NCI-H146 treated with DMSO at 0.1 percent for 48 hours (cell line): ENCODE measurements at regions not wholly inside any gene's neighbourhood (a gene's known extent, or its start where the extent isn't known, plus 50 kb on each side); places are given as distances from the start of the nearest gene placed in this dataset.

ENCODE experiments used
- DNase-seq: peaks from one replicate; lab custom pipeline; 2025; ENCODE audit not compliant: unreplicated experiment; lab: John Stamatoyannopoulos, UW

GRCh38 chr11:29782447-29782846 is 234.4 kb downstream of the KCNA4 start:
- DNase-seq = no peak

- DNase-seq = no peak
Observed at GRCh38 chr11:29781268-29781667, 235.6 kb downstream of the KCNA4 start.

GRCh38 chr11:29780756-29781155 is 236.1 kb downstream of the KCNA4 start:
- DNase-seq = no peak

- DNase-seq = no peak
Observed at GRCh38 chr11:29773656-29774264, 243.1 kb downstream of the KCNA4 start.

GRCh38 chr11:29756871-29757270 is 260.0 kb downstream of the KCNA4 start:
- DNase-seq = no peak

GRCh38 chr11:29755474-29755873 is 261.4 kb downstream of the KCNA4 start:
- no peak for DNase-seq

GRCh38 chr11:29751618-29752017 is 265.2 kb downstream of the KCNA4 start:
- DNase-seq = no peak

- no peak for DNase-seq
Observed at GRCh38 chr11:29750392-29750791, 266.4 kb downstream of the KCNA4 start.

- no peak for DNase-seq
Observed at GRCh38 chr11:29734287-29734686, 282.5 kb downstream of the KCNA4 start.

GRCh38 chr11:29713831-29714320 is 303.0 kb downstream of the KCNA4 start:
- no peak for DNase-seq

GRCh38 chr11:29712616-29713015 is 304.2 kb downstream of the KCNA4 start:
- no peak for DNase-seq

GRCh38 chr11:29707924-29708323 is 308.9 kb downstream of the KCNA4 start:
- no peak for DNase-seq

GRCh38 chr11:29685361-29685760 is 331.5 kb downstream of the KCNA4 start:
- no peak for DNase-seq

GRCh38 chr11:29682856-29683255 is 334.0 kb downstream of the KCNA4 start:
- DNase-seq = no peak

GRCh38 chr11:29679996-29680395 is 336.8 kb downstream of the KCNA4 start:
- no peak for DNase-seq

GRCh38 chr11:29676993-29677392 is 339.8 kb downstream of the KCNA4 start:
- DNase-seq = no peak

- DNase-seq = no peak
Observed at GRCh38 chr11:29669310-29669709, 347.5 kb downstream of the KCNA4 start.

- no peak for DNase-seq
Observed at GRCh38 chr11:29657709-29658108, 359.1 kb downstream of the KCNA4 start.

- DNase-seq = no peak
Observed at GRCh38 chr11:29656597-29656996, 360.2 kb downstream of the KCNA4 start.

GRCh38 chr11:29645373-29645772 is 371.5 kb downstream of the KCNA4 start:
- no peak for DNase-seq

GRCh38 chr11:29641201-29641600 is 375.6 kb downstream of the KCNA4 start:
- DNase-seq = no peak

- no peak for DNase-seq
Observed at GRCh38 chr11:29634744-29635143, 382.1 kb downstream of the KCNA4 start.

GRCh38 chr11:29634244-29634643 is 382.6 kb downstream of the KCNA4 start:
- no peak for DNase-seq
